BLaER1 (cell line): ENCODE measurements at regions not wholly inside any gene's neighbourhood (a gene's known extent, or its start where the extent isn't known, plus 50 kb on each side); places are given as distances from the start of the nearest gene placed in this dataset.

Experiments used
- H3K27ac ChIP-seq: shearing (Covaris generic); formaldehyde crosslinking; 2 replicates; pipeline ENCODE4 v1.8.1; 2022
- H3K27me3 ChIP-seq: shearing (Covaris generic); formaldehyde crosslinking; 2 replicates; pipeline ENCODE4 v1.8.1; 2022
- H3K36me3 ChIP-seq: shearing (Covaris generic); formaldehyde crosslinking; 2 replicates; pipeline ENCODE4 v1.8.1; 2022
- H3K4me1 ChIP-seq: shearing (Covaris generic); formaldehyde crosslinking; 2 replicates; pipeline ENCODE4 v1.8.1; 2022
- H3K4me2 ChIP-seq: shearing (Covaris generic); formaldehyde crosslinking; 2 replicates; pipeline ENCODE4 v1.8.1; 2022
- H3K4me3 ChIP-seq: shearing (Covaris generic); formaldehyde crosslinking; 2 replicates; pipeline ENCODE4 v1.8.1; 2022
- H3K9ac ChIP-seq: shearing (Covaris generic); formaldehyde crosslinking; 2 replicates; pipeline ENCODE4 v1.8.1; 2022
- H3K9me3 ChIP-seq: shearing (Covaris generic); formaldehyde crosslinking; 2 replicates; pipeline ENCODE4 v1.8.1; 2022
- H4K20me1 ChIP-seq: shearing (Covaris generic); formaldehyde crosslinking; 2 replicates; pipeline ENCODE4 v1.8.1; 2022
- Cebpa-rat ChIP-seq: shearing (Covaris generic); IDR thresholded peaks from 2 replicates; pipeline ENCODE4 v1.8.1; 2022

DNA sequence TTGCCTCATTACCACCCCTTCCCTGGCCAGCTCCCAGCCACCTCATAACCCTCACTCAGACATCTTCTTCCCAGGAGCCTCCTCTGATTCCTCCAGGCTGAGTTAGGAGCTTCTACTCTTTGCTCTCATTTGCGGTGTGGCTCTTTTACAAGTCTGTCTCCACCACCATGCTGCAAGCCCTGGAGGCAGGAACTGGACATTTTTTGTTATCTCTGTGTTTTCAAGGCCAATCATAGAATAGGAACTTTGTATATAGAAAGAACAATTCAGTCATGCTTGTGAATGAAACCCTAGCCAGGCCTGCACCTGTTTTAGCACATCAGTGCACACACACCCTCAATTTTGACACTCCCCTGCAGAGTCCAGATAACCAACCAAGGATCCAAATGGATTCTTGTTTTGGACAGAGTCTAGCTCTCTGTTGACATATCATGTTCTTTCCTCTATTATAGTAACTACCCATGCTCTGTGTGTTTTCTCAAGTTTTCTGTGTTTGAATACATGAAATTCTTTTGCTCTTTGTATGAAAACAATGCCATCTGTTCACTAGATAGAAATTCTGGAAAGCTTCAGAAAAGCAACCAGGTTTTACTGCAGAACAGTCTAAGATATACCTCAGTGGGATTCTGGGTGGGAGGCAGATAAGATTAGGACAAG lies 60.9 kb upstream of the ZNF648 start:
- no peak overlapping the region for H3K4me3 ChIP-seq

DNA sequence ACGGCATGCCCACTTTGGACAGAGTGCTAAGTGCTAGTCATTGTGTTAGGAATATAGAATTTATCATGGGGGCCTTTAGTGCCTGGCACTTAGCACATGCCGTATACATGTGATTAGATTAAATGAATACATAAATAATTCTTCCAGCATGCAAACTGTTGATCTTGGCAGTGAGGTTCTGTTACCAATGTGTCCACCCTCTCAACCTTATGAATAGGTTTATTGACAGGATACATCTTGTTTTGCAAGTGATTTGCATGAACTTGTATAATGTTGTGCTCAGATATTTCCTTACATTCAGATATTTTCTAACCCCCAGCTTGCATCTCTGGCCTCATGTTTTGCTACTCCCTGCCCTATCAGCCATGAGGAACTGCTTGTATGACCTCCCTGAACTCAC lies 60.3 kb upstream of the ZNF648 start:
- no peak for TF ChIP-seq Cebpa-rat
- no peak overlapping the region for H3K4me3 ChIP-seq
- H3K27me3 ChIP-seq = no peaks in the 10 kb centered on the region
- H3K27ac ChIP-seq = no peak overlapping the region
- H3K36me3 ChIP-seq = no peaks in the 10 kb centered on the region
- no peak overlapping the region for H3K4me2 ChIP-seq
- no peak overlapping the region for H3K9ac ChIP-seq
- peaks cover 8% of the 10 kb centered on the region for H3K4me1 ChIP-seq
- no peaks in the 10 kb centered on the region for H4K20me1 ChIP-seq
- H3K9me3 ChIP-seq = no peaks in the 10 kb centered on the region

More for the DNA sequence above, 60.9 kb upstream of the ZNF648 start:
- H3K4me1 ChIP-seq = peaks cover 8% of the 10 kb centered on the region
- no peaks in the 10 kb centered on the region for H4K20me1 ChIP-seq
- no peak for TF ChIP-seq Cebpa-rat
- H3K36me3 ChIP-seq = no peaks in the 10 kb centered on the region
- no peaks in the 10 kb centered on the region for H3K27me3 ChIP-seq
- no peak overlapping the region for H3K9ac ChIP-seq
- no peak overlapping the region for H3K27ac ChIP-seq
- H3K4me2 ChIP-seq = no peak overlapping the region
- H3K9me3 ChIP-seq = no peaks in the 10 kb centered on the region

DNA sequence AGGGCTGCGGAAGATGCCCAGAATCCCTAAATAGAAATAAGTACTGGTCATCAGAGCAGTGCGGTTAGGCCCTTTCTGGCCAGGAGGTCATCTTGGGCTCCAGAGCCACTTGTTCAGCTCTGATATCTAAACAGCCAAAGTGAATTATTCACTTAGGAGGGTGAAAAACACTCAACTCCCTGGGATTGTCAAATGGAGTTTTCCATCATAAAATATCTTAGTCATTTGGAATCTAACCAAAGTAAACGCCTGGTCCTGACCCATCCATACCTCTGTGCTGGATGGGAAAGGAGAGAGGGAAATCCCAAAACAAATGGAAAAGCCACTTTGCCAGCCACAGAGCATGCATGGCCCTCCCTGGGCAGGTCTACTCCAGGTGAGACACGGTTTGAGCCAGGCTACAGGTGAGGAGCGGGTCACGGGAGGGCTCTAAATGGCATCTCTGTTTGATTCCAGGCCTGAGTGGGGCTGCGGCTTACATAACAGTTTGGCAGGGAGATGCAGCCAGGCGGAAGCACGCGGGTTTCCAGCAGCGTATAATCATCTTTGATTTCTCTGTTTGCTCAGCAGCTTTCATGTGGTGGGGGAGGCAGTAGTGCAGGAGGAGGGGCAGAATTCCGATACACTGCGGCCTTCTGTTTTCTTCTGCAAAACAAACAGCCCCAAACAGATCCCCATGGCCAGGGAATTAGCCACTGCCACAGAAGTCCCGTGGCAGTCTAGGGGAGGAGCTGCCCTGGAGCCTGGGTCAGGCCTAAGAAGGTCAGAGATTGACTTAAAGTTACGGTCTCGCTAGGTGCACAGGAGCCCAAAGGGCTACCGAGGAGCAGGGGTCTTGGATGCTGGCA lies 59.1 kb upstream of the ZNF648 start:
- Histone ChIP-seq H3K4me3 (no peak overlapping the region), H4K20me1 (no peaks in the 10 kb centered on the region), H3K27ac (no peak overlapping the region), H3K4me1 (peaks cover 8% of the 10 kb centered on the region), H3K36me3 (no peaks in the 10 kb centered on the region), H3K9me3 (no peaks in the 10 kb centered on the region), H3K4me2 (peak overlapping the region; percentile 37), H3K9ac (no peak overlapping the region), H3K27me3 (no peaks in the 10 kb centered on the region)
- no peak for TF ChIP-seq Cebpa-rat

DNA sequence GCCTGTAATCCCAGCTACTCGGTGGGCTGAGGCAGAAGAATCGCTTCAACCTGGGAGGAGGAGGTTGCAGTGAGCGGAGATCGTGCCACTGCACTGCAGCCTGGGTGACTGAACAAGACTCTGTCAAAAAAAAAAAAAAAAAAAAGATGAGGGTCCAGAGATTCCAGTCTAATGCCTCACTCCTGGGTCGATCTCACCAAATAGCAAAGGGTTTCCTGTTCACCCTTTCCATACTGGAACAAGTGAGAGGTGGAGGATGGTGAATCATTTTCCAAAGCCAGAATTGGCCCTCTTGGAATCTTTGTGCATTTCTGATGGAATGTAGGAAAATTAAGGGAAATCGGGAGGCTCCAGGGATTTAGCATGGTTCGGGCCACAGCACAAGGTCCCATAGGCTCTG lies 58.1 kb upstream of the ZNF648 start:
- Histone ChIP-seq H3K36me3 (no peaks in the 10 kb centered on the region), H3K9ac (no peak overlapping the region), H3K9me3 (no peaks in the 10 kb centered on the region), H3K4me2 (no peak overlapping the region), H3K27ac (no peak overlapping the region), H3K4me1 (peaks cover 8% of the 10 kb centered on the region), H4K20me1 (no peaks in the 10 kb centered on the region), H3K27me3 (no peaks in the 10 kb centered on the region), H3K4me3 (no peak overlapping the region)
- no peak for TF ChIP-seq Cebpa-rat

DNA sequence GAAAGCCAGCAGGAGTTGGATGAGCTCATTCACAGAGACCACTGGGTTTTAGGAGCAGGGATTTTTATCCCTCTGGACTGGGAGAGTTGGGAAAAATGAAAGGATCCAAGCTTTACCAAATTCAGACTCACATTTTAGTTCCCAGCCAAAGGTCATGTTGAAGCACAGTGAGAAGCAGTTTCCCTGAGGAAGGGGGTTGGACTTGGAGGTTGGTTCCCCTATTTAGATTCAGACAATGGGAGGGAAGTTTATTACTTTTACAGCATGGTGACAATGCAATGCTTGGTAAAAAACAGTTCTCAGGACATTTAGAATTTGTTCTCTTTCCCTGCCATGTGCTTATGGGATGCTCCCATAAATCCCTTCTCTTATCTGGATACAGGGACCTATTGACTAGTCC lies 57.3 kb upstream of the ZNF648 start:
- no peak for TF ChIP-seq Cebpa-rat
- H4K20me1 ChIP-seq = no peaks in the 10 kb centered on the region

DNA sequence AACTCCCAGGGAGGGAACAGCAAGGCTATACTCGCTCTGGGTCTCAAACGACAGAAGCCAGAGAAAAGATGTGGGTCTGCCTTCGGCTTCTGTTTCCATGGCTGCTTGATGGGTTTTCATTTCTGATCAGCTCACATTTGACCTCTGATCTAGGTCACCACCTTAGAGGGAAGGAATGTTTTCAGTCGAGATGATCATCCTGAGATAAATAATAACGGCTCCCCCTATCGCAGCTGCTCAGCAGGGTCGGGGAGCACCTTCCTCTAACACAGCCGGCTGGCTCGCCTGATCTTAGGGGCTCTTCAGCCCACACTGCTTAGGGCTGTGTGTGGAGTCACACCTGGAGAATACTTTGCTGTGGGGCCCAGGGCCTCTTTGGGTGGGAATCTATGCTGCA lies 53.1 kb upstream of the ZNF648 start:
- H3K9me3 ChIP-seq = no peaks in the 10 kb centered on the region
- H3K4me2 ChIP-seq = no peak overlapping the region
- TF ChIP-seq Cebpa-rat = no peak
- no peaks in the 10 kb centered on the region for H3K27me3 ChIP-seq
- no peaks in the 10 kb centered on the region for H4K20me1 ChIP-seq
- no peaks in the 10 kb centered on the region for H3K36me3 ChIP-seq
- H3K9ac ChIP-seq = no peak overlapping the region
- H3K4me1 ChIP-seq = no peaks in the 10 kb centered on the region
- H3K4me3 ChIP-seq = no peak overlapping the region
- H3K27ac ChIP-seq = no peak overlapping the region

More for the DNA sequence above, 57.3 kb upstream of the ZNF648 start:
- no peaks in the 10 kb centered on the region for H3K9me3 ChIP-seq
- peaks cover 8% of the 10 kb centered on the region for H3K4me1 ChIP-seq
- no peak overlapping the region for H3K4me2 ChIP-seq
- H3K4me3 ChIP-seq = no peak overlapping the region
- no peaks in the 10 kb centered on the region for H3K27me3 ChIP-seq
- no peak overlapping the region for H3K27ac ChIP-seq
- no peaks in the 10 kb centered on the region for H3K36me3 ChIP-seq
- no peak overlapping the region for H3K9ac ChIP-seq

DNA sequence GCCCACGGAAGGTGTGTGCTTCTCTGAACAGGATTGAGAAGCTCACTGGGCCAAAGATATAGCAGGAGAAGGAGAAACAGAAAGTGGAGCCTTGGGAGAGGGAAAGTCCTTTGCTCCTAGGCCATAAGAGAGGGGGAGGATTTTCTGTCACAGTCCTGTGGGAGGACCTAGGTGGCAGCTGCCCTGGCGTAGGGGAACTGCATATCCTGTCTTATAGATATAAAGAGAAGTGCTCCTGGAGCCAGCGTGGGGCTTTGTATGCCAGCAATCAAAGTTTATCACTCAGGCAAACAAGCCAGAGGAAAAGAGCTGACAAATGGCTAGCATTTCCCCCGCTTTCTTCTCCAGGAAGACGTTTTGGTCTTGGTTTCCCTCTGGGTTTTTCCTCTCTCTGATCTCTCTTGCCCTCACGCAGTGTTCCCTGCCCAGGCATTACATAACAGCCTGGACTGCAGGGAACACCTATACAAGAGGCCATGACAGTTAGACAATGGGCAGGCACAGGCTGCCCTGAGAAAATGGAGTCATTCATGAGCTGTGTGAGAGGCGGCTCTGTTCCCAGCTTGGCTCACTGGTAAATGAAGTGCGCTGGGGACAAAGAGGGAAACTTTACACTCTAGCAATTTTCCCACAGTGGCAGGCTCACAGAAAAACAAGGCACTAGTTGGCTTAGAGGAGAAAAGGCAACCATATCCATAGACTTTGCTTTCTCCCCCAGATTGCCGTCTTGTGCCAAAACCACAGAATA lies 52.5 kb upstream of the ZNF648 start:
- Histone ChIP-seq H3K9ac (no peak overlapping the region), H3K4me1 (no peaks in the 10 kb centered on the region), H3K4me2 (no peak overlapping the region), H3K27me3 (no peaks in the 10 kb centered on the region), H3K36me3 (no peaks in the 10 kb centered on the region), H3K27ac (no peak overlapping the region), H4K20me1 (no peaks in the 10 kb centered on the region), H3K9me3 (no peaks in the 10 kb centered on the region), H3K4me3 (no peak overlapping the region)
- TF ChIP-seq Cebpa-rat = no peak

DNA sequence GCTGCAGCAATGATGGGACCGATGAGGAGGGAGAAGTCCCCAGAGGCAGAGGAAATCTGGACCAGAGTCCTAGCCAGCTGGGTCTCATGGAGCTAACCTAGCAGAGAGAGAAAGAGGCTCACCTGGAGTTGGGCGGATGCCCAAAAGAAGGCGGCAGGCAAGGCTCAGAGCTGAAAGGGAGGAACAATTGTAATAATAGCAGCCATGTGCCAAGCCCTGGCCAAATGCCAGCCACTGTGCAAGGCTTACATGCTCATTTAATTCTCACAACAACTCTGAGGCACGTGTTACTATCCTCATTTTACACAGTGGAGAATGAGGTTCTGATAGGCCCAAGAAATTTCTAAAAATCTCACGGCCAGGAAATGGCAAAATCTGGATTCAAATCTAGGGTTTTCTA lies 50.0 kb upstream of the ZNF648 start:
- H3K4me3 ChIP-seq = no peak overlapping the region
- TF ChIP-seq Cebpa-rat = no peak
- H3K4me2 ChIP-seq = no peak overlapping the region
- no peaks in the 10 kb centered on the region for H3K4me1 ChIP-seq
- H3K9me3 ChIP-seq = no peaks in the 10 kb centered on the region
- H3K27me3 ChIP-seq = no peaks in the 10 kb centered on the region
- H4K20me1 ChIP-seq = no peaks in the 10 kb centered on the region
- H3K9ac ChIP-seq = no peak overlapping the region
- no peak overlapping the region for H3K27ac ChIP-seq
- H3K36me3 ChIP-seq = no peaks in the 10 kb centered on the region
